HepG2 (cell line): ENCODE measurements at regions not wholly inside any gene's neighbourhood (a gene's known extent, or its start where the extent isn't known, plus 50 kb on each side); places are given as distances from the start of the nearest gene placed in this dataset.

Source experiments
- CEBPB ChIP-seq: IDR thresholded peaks from 2 replicates; pipeline ENCODE4 v1.6.1; 2011; ENCODE audit warnings: low read depth, low read length, improper control_type of control experiment, borderline replicate concordance
- CREB1 ChIP-seq, 2 experiments: fragments of 450-650 bp in 1 of 2; IDR thresholded peaks; 2 replicates each; pipeline ENCODE4 v1.6.1; 2016 to 2017; ENCODE audit warnings: control low read depth in 1 of 2, mild to moderate bottlenecking in 1 of 2, missing compliant biosample characterization in 1 of 2, missing genetic modification characterization in 1 of 2
- ETV5 ChIP-seq: IDR thresholded peaks from 2 replicates; pipeline ENCODE4 v1.6.1; 2018; ENCODE audit warnings: missing biosample characterization, missing genetic modification reagents, inconsistent platforms, borderline replicate concordance
- EZH2 ChIP-seq: conservative IDR thresholded peaks from 2 replicates; pipeline ENCODE4 v1.6.1; 2012; ENCODE audit warnings: mild to moderate bottlenecking, low read depth, low read length, moderate library complexity
- IRF2 ChIP-seq: IDR thresholded peaks from 2 replicates; pipeline ENCODE4 v1.6.1; 2018; ENCODE audit warnings: missing genetic modification reagents, missing compliant biosample characterization
- PITX1 ChIP-seq: sonication (generic); formaldehyde crosslinking; IDR thresholded peaks from 2 replicates; pipeline ENCODE4 v1.5.1; 2020; ENCODE audit warnings: mild to moderate bottlenecking, missing genetic modification reagents
- ZBTB7A ChIP-seq: sonication (generic); formaldehyde crosslinking; IDR thresholded peaks from 2 replicates; pipeline ENCODE4 v1.8.0; 2022; ENCODE audit warnings: mild to moderate bottlenecking, missing genetic modification reagents
- ZC3H4 ChIP-seq: sonication (generic); formaldehyde crosslinking; IDR thresholded peaks from 2 replicates; pipeline ENCODE4 v1.4.0; 2020; ENCODE audit warnings: missing genetic modification reagents, borderline replicate concordance
- TF ChIP-seq, protein P1 (sequence below): IDR thresholded peaks from 2 replicates; pipeline ENCODE4 v1.6.1; 2018; ENCODE audit warnings: missing genetic modification reagents, mild to moderate bottlenecking, missing compliant biosample characterization
- TF ChIP-seq, protein P2 (sequence below), 2 experiments: IDR thresholded peaks; 2 replicates each; pipeline ENCODE4 v1.6.1; 2011 to 2012; ENCODE audit warnings: low read length in 2 of 2, borderline replicate concordance in 1 of 2, low read depth in 1 of 2, mild to moderate bottlenecking in 1 of 2, moderate library complexity in 1 of 2
- TF ChIP-seq, protein P3 (sequence below): sonication (generic); formaldehyde crosslinking; IDR thresholded peaks from 2 replicates; pipeline ENCODE4 v1.5.0; 2020; ENCODE audit warnings: mild to moderate bottlenecking, missing genetic modification reagents, moderate library complexity
- TF ChIP-seq, protein P4 (sequence below): sonication (generic); formaldehyde crosslinking; IDR thresholded peaks from 2 replicates; pipeline ENCODE4 v1.4.0; 2020; ENCODE audit warnings: missing genetic modification reagents, borderline replicate concordance
- TF ChIP-seq, protein P5 (sequence below): IDR thresholded peaks from 2 replicates; pipeline ENCODE4 v1.6.1; 2012; ENCODE audit warnings: inconsistent platforms
- TF ChIP-seq, protein P6 (sequence below): sonication (generic); formaldehyde crosslinking; IDR thresholded peaks from 2 replicates; pipeline ENCODE4 v1.4.0; 2020; ENCODE audit warnings: missing genetic modification reagents

DNA sequence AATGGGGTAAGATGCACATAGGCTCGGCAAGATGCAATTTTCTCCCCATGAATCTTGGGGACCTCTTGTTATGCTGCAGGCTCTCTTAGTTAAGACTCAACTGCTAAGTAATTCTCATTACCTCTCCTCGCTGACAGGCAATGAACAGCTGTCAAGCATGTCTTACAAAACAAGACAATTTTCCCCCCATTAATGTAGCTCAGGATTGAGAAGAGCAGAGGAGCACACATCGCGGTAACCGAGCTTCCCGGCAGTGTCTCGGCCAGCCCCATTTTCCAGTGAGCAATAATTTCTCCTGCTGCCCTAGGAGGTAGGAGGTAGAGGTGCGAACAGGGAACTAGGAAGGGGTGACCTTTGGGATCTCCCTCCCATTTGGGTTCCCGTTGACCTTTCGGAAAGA is 272.1 kb downstream of the HAPSTR1 start:
- TF ChIP-seq CEBPB (no peak), ZC3H4 (CRISPR knock-in tag) (no peak), PITX1 (CRISPR knock-in tag) (no peak), ZBTB7A (CRISPR knock-in tag) (no peak), IRF2 (CRISPR knock-in tag) (no peak), ETV5 (no peak), CREB1 (IDR thresholded peaks at IDR 0.05) (no peak), CREB1 (CRISPR knock-in tag; IDR thresholded peaks at IDR 0.05) (no peak), EZH2 (no peak)
- TF ChIP-seq, protein P1, sequence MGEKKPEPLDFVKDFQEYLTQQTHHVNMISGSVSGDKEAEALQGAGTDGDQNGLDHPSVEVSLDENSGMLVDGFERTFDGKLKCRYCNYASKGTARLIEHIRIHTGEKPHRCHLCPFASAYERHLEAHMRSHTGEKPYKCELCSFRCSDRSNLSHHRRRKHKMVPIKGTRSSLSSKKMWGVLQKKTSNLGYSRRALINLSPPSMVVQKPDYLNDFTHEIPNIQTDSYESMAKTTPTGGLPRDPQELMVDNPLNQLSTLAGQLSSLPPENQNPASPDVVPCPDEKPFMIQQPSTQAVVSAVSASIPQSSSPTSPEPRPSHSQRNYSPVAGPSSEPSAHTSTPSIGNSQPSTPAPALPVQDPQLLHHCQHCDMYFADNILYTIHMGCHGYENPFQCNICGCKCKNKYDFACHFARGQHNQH (CRISPR knock-in tag): no peak
- TF ChIP-seq, protein P2, sequence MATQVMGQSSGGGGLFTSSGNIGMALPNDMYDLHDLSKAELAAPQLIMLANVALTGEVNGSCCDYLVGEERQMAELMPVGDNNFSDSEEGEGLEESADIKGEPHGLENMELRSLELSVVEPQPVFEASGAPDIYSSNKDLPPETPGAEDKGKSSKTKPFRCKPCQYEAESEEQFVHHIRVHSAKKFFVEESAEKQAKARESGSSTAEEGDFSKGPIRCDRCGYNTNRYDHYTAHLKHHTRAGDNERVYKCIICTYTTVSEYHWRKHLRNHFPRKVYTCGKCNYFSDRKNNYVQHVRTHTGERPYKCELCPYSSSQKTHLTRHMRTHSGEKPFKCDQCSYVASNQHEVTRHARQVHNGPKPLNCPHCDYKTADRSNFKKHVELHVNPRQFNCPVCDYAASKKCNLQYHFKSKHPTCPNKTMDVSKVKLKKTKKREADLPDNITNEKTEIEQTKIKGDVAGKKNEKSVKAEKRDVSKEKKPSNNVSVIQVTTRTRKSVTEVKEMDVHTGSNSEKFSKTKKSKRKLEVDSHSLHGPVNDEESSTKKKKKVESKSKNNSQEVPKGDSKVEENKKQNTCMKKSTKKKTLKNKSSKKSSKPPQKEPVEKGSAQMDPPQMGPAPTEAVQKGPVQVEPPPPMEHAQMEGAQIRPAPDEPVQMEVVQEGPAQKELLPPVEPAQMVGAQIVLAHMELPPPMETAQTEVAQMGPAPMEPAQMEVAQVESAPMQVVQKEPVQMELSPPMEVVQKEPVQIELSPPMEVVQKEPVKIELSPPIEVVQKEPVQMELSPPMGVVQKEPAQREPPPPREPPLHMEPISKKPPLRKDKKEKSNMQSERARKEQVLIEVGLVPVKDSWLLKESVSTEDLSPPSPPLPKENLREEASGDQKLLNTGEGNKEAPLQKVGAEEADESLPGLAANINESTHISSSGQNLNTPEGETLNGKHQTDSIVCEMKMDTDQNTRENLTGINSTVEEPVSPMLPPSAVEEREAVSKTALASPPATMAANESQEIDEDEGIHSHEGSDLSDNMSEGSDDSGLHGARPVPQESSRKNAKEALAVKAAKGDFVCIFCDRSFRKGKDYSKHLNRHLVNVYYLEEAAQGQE (IDR thresholded peaks at IDR 0.05; ENCODE audit: borderline replicate concordance in 1 of 2, low read depth in 1 of 2, low read length in 2 of 2): no peak
- TF ChIP-seq, protein P3, sequence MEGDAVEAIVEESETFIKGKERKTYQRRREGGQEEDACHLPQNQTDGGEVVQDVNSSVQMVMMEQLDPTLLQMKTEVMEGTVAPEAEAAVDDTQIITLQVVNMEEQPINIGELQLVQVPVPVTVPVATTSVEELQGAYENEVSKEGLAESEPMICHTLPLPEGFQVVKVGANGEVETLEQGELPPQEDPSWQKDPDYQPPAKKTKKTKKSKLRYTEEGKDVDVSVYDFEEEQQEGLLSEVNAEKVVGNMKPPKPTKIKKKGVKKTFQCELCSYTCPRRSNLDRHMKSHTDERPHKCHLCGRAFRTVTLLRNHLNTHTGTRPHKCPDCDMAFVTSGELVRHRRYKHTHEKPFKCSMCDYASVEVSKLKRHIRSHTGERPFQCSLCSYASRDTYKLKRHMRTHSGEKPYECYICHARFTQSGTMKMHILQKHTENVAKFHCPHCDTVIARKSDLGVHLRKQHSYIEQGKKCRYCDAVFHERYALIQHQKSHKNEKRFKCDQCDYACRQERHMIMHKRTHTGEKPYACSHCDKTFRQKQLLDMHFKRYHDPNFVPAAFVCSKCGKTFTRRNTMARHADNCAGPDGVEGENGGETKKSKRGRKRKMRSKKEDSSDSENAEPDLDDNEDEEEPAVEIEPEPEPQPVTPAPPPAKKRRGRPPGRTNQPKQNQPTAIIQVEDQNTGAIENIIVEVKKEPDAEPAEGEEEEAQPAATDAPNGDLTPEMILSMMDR: no peak
- TF ChIP-seq, protein P4, sequence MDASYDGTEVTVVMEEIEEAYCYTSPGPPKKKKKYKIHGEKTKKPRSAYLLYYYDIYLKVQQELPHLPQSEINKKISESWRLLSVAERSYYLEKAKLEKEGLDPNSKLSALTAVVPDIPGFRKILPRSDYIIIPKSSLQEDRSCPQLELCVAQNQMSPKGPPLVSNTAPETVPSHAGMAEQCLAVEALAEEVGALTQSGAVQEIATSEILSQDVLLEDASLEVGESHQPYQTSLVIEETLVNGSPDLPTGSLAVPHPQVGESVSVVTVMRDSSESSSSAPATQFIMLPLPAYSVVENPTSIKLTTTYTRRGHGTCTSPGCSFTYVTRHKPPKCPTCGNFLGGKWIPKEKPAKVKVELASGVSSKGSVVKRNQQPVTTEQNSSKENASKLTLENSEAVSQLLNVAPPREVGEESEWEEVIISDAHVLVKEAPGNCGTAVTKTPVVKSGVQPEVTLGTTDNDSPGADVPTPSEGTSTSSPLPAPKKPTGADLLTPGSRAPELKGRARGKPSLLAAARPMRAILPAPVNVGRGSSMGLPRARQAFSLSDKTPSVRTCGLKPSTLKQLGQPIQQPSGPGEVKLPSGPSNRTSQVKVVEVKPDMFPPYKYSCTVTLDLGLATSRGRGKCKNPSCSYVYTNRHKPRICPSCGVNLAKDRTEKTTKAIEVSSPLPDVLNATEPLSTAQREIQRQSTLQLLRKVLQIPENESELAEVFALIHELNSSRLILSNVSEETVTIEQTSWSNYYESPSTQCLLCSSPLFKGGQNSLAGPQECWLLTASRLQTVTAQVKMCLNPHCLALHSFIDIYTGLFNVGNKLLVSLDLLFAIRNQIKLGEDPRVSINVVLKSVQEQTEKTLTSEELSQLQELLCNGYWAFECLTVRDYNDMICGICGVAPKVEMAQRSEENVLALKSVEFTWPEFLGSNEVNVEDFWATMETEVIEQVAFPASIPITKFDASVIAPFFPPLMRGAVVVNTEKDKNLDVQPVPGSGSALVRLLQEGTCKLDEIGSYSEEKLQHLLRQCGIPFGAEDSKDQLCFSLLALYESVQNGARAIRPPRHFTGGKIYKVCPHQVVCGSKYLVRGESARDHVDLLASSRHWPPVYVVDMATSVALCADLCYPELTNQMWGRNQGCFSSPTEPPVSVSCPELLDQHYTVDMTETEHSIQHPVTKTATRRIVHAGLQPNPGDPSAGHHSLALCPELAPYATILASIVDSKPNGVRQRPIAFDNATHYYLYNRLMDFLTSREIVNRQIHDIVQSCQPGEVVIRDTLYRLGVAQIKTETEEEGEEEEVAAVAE (CRISPR knock-in tag): no peak
- TF ChIP-seq, protein P5, sequence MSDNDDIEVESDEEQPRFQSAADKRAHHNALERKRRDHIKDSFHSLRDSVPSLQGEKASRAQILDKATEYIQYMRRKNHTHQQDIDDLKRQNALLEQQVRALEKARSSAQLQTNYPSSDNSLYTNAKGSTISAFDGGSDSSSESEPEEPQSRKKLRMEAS: no peak
- TF ChIP-seq, protein P6, sequence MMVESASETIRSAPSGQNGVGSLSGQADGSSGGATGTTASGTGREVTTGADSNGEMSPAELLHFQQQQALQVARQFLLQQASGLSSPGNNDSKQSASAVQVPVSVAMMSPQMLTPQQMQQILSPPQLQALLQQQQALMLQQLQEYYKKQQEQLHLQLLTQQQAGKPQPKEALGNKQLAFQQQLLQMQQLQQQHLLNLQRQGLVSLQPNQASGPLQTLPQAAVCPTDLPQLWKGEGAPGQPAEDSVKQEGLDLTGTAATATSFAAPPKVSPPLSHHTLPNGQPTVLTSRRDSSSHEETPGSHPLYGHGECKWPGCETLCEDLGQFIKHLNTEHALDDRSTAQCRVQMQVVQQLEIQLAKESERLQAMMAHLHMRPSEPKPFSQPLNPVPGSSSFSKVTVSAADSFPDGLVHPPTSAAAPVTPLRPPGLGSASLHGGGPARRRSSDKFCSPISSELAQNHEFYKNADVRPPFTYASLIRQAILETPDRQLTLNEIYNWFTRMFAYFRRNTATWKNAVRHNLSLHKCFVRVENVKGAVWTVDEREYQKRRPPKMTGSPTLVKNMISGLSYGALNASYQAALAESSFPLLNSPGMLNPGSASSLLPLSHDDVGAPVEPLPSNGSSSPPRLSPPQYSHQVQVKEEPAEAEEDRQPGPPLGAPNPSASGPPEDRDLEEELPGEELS (CRISPR knock-in tag): no peak
